ENCODE measurements at regions not wholly inside any gene's neighbourhood (a gene's known extent, or its start where the extent isn't known, plus 50 kb on each side); places are given as distances from the start of the nearest gene placed in this dataset. TPM values are rescaled to one million over a fixed set of nuclear protein-coding genes. Genes with fewer than 3 reads are reported as not detected.

- TF ChIP-seq CTCF (IDR thresholded peaks at IDR 0.05) = no peak
- no peak for ATAC-seq (ENCODE audit: low FRiP score)
- no peak for DNase-seq (ENCODE audit: low spot score)
These were observed 50.6 kb upstream of the CCDC167 start for GRCh38 chr6:37550191-37550831.

DNA sequence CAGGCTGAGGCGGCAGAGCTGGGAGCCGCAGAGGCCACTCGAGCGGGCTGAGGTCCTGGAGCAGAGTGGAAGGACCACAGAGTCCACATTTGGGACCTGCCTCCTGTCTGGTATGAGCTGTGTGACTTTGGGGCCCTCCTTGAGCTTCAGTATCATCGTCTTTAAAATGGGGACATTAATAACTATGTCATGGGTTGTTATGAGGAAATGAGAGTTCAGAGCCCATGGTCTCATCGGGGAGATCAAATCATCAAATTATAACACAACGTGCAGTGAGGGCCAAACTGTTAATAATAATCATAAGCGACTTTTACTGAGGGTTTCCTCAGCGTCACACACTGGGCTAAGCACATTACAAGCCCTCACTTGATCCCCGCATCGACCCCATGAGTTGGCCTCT lies 49.9 kb upstream of the CCDC167 start:
- ATAC-seq (ENCODE audit: low FRiP score) (no peak), DNase-seq (ENCODE audit: low spot score) (no peak)
- TF ChIP-seq CTCF (IDR thresholded peaks at IDR 0.05) = no peak

Small RNA genes lying in the stretch of these regions (small RNA-seq; reads per million reads assigned to genes)
- not detected for gene MIR4462
